ENCODE measurements at regions not wholly inside any gene's neighbourhood (a gene's known extent, or its start where the extent isn't known, plus 50 kb on each side); places are given as distances from the start of the nearest gene placed in this dataset.

DNA sequence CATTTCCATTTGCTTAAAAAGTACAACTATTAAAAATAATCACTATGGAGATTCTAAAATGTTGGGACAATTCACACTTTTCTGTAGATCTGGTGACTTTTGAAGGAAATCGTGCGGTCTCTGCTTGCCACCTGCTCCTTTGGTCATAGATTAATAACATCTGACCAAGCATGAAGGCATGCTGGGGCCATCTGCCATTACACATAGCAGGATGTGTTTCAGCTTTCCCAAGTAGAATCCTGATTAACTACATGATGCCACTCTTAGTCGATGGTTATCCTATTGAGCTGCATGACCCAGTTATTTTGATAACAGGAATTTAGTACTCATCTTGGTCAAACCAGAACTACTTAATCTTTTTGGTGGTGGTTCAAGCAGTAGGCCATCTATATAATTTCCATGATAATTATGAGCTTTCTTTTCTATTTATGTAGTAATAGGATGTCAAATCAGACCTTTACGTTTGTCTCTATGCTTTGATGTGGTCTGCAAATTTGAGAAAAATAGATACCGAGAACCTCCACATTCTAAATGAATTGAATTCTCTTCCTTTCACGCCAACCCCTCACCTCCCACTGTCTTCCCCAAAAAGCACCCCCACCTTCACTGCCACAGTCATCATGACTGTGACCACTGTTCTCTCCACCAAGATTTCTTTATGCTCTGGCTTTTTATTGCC lies 158.1 kb downstream of the DIPK2A start:
- TF ChIP-seq CTCF (IDR thresholded peaks at IDR 0.05) (no peak), ZFX (IDR thresholded peaks at IDR 0.05; ENCODE audit: borderline replicate concordance) (no peak)
- H3K27ac ChIP-seq = no peak overlapping the region

DNA sequence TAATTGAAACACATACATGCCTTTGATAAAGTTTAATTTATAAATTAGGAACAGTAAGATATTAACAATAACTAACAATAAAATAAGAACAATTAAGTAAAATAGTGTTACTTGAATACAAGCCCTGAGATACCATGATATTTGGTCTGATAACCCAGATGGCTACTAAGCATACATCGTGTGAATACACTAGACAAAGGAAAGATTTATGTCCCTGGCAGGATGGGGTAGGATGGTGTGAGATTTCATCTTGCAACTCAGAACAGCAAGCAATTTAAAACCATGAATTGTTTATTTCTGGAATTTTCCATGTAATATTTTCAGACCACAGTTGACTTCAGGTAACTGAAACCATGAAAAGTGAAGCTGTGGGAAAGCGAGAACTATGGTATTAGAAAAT lies 169.5 kb downstream of the DIPK2A start:
- no peak overlapping the region for H3K27ac ChIP-seq
- TF ChIP-seq ZFX (IDR thresholded peaks at IDR 0.05; ENCODE audit: borderline replicate concordance) (no peak), CTCF (IDR thresholded peaks at IDR 0.05) (no peak)

DNA sequence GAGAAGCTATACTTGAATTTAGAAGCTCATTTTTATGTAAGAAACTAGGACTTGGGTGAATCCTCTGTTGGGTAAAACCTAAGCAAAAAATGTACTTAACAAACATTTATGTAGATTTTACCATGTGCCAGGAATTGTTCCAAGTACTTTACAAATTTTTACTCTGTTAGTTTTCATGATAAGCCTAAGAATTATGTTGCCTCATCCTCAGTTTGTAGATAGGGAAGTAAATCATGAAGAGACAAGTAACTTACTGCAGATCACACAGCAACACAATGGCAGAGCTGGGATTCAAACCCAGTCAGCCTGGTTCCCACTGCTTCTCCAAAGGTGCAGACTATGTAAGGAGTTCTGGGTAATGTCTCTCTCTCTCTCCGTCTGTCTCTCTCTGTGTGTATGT lies 169.9 kb downstream of the DIPK2A start:
- TF ChIP-seq CTCF (IDR thresholded peaks at IDR 0.05) (no peak), ZFX (IDR thresholded peaks at IDR 0.05; ENCODE audit: borderline replicate concordance) (no peak)
- H3K27ac ChIP-seq = no peak overlapping the region

GRCh38 chr3:144142151-144142840 lies 170.7 kb downstream of the DIPK2A start:
- no peak for TF ChIP-seq ZFX (IDR thresholded peaks at IDR 0.05; ENCODE audit: borderline replicate concordance)
- H3K27ac ChIP-seq = no peak overlapping the region

GRCh38 chr3:144148356-144148755 lies 176.7 kb downstream of the DIPK2A start:
- no peak overlapping the region for H3K27ac ChIP-seq
- TF ChIP-seq ZFX (IDR thresholded peaks at IDR 0.05; ENCODE audit: borderline replicate concordance) (no peak), CTCF (IDR thresholded peaks at IDR 0.05) (no peak)

DNA sequence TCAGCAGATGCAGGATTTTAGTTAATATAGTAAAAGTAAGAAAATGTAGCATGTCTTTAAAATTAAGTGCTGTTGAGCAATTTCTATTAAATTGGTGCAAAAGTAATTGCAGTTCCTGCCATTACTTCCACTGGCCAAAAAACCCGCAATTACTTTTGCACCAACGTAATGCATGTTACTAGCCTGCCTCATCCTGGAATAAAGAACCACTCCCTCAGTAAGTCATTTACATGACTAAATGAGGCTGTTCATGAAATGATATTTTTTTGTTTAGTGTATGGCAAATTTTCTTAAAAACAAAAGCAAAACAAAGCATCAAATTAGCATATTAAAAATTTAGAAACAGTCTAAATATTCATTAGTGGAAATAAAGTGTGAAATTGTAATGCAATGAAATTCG lies 180.4 kb downstream of the DIPK2A start:
- no peak overlapping the region for H3K27ac ChIP-seq
- TF ChIP-seq CTCF (IDR thresholded peaks at IDR 0.05) (no peak), ZFX (IDR thresholded peaks at IDR 0.05; ENCODE audit: borderline replicate concordance) (no peak)

DNA sequence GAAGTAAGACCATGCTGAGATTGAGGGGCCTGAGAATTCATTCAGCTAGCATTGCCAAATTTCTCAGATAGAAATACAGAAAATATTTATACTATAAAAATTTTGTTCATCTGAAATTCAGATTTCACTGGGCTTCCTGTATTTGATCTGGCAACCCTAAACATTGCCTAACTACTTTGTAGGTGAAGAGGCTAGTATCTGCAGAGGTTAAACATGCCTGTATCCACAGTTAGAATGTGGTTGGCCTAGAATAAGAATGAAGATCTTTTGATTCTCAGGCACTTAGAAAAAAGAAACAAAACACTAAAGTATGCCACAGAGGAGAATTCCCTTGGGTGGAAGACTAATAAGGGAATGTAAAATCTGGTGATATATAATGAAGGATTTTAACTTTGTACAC lies 189.0 kb downstream of the DIPK2A start:
- H3K27ac ChIP-seq = no peak overlapping the region
- TF ChIP-seq CTCF (IDR thresholded peaks at IDR 0.05) (no peak), ZFX (IDR thresholded peaks at IDR 0.05; ENCODE audit: borderline replicate concordance) (no peak)

Data from 22Rv1 (cell line).